HepG2 (cell line): ENCODE measurements at regions not wholly inside any gene's neighbourhood (a gene's known extent, or its start where the extent isn't known, plus 50 kb on each side); places are given as distances from the start of the nearest gene placed in this dataset.

ENCODE experiments used
- NFE2 ChIP-seq: sonication (generic); formaldehyde crosslinking; IDR thresholded peaks from 2 replicates; pipeline ENCODE4 v1.4.0; 2020; ENCODE audit warnings: missing genetic modification reagents
- PLSCR1 ChIP-seq: sonication (generic); formaldehyde crosslinking; IDR thresholded peaks from 2 replicates; pipeline ENCODE4 v1.5.0; 2020; ENCODE audit warnings: missing genetic modification reagents, mild to moderate bottlenecking, borderline replicate concordance
- TP53 ChIP-seq: sonication (generic); formaldehyde crosslinking; conservative IDR thresholded peaks from 2 replicates; pipeline ENCODE4 v1.4.0; 2020; ENCODE audit warnings: missing genetic modification reagents
- TF ChIP-seq, protein P1 (sequence below): sonication (generic); formaldehyde crosslinking; IDR thresholded peaks from 2 replicates; pipeline ENCODE4 v1.4.0; 2020; ENCODE audit warnings: missing genetic modification reagents
- TF ChIP-seq, protein P2 (sequence below): IDR thresholded peaks from 2 replicates; pipeline ENCODE4 v1.6.1; 2018; ENCODE audit warnings: missing genetic modification reagents
- TF ChIP-seq, protein P3 (sequence below): sonication (generic); formaldehyde crosslinking; IDR thresholded peaks from 2 replicates; pipeline ENCODE4 v1.9.0; 2021; ENCODE audit warnings: missing genetic modification reagents, borderline replicate concordance

- TF ChIP-seq, protein P1, sequence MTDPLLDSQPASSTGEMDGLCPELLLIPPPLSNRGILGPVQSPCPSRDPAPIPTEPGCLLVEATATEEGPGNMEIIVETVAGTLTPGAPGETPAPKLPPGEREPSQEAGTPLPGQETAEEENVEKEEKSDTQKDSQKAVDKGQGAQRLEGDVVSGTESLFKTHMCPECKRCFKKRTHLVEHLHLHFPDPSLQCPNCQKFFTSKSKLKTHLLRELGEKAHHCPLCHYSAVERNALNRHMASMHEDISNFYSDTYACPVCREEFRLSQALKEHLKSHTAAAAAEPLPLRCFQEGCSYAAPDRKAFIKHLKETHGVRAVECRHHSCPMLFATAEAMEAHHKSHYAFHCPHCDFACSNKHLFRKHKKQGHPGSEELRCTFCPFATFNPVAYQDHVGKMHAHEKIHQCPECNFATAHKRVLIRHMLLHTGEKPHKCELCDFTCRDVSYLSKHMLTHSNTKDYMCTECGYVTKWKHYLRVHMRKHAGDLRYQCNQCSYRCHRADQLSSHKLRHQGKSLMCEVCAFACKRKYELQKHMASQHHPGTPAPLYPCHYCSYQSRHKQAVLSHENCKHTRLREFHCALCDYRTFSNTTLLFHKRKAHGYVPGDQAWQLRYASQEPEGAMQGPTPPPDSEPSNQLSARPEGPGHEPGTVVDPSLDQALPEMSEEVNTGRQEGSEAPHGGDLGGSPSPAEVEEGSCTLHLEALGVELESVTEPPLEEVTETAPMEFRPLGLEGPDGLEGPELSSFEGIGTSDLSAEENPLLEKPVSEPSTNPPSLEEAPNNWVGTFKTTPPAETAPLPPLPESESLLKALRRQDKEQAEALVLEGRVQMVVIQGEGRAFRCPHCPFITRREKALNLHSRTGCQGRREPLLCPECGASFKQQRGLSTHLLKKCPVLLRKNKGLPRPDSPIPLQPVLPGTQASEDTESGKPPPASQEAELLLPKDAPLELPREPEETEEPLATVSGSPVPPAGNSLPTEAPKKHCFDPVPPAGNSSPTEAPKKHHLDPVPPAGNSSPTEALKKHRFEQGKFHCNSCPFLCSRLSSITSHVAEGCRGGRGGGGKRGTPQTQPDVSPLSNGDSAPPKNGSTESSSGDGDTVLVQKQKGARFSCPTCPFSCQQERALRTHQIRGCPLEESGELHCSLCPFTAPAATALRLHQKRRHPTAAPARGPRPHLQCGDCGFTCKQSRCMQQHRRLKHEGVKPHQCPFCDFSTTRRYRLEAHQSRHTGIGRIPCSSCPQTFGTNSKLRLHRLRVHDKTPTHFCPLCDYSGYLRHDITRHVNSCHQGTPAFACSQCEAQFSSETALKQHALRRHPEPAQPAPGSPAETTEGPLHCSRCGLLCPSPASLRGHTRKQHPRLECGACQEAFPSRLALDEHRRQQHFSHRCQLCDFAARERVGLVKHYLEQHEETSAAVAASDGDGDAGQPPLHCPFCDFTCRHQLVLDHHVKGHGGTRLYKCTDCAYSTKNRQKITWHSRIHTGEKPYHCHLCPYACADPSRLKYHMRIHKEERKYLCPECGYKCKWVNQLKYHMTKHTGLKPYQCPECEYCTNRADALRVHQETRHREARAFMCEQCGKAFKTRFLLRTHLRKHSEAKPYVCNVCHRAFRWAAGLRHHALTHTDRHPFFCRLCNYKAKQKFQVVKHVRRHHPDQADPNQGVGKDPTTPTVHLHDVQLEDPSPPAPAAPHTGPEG (CRISPR knock-in tag), result no peak
- no peak for TF ChIP-seq NFE2 (CRISPR knock-in tag)
- TF ChIP-seq TP53 (CRISPR knock-in tag), result no peak
- TF ChIP-seq, protein P2, sequence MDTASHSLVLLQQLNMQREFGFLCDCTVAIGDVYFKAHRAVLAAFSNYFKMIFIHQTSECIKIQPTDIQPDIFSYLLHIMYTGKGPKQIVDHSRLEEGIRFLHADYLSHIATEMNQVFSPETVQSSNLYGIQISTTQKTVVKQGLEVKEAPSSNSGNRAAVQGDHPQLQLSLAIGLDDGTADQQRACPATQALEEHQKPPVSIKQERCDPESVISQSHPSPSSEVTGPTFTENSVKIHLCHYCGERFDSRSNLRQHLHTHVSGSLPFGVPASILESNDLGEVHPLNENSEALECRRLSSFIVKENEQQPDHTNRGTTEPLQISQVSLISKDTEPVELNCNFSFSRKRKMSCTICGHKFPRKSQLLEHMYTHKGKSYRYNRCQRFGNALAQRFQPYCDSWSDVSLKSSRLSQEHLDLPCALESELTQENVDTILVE (CRISPR knock-in tag), result no peak
- no peak for TF ChIP-seq PLSCR1 (CRISPR knock-in tag)
- TF ChIP-seq, protein P3, sequence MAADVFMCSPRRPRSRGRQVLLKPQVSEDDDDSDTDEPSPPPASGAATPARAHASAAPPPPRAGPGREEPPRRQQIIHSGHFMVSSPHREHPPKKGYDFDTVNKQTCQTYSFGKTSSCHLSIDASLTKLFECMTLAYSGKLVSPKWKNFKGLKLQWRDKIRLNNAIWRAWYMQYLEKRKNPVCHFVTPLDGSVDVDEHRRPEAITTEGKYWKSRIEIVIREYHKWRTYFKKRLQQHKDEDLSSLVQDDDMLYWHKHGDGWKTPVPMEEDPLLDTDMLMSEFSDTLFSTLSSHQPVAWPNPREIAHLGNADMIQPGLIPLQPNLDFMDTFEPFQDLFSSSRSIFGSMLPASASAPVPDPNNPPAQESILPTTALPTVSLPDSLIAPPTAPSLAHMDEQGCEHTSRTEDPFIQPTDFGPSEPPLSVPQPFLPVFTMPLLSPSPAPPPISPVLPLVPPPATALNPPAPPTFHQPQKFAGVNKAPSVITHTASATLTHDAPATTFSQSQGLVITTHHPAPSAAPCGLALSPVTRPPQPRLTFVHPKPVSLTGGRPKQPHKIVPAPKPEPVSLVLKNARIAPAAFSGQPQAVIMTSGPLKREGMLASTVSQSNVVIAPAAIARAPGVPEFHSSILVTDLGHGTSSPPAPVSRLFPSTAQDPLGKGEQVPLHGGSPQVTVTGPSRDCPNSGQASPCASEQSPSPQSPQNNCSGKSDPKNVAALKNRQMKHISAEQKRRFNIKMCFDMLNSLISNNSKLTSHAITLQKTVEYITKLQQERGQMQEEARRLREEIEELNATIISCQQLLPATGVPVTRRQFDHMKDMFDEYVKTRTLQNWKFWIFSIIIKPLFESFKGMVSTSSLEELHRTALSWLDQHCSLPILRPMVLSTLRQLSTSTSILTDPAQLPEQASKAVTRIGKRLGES, result no peak
- TF ChIP-seq, all 625 proteins: peak for 0
Measured at GRCh38 chr6:141035312-141036200, 1097.2 kb upstream of the GJE1 start (continued).
